GM12878 (cell line): ENCODE measurements at regions not wholly inside any gene's neighbourhood (a gene's known extent, or its start where the extent isn't known, plus 50 kb on each side); places are given as distances from the start of the nearest gene placed in this dataset.

Source experiments
- ATAC-seq: fragments of 200-7000 bp; cut with Tn5 transposase; 3 replicates; pipeline ENCODE4 v1.9.1; 2020; ENCODE audit warnings: mild to moderate bottlenecking, moderate library complexity
- BruUV-seq: library from RNA; stranded (reverse); fragments of 400-500 nt; replicated peaks from 2 replicates; lab custom pipeline; 2021; lab: Mats Ljungman, UMichigan
- CTCF ChIA-PET: fragments of 300-600 bp; sonication (Branson Sonifier 250); formaldehyde crosslinking; extraction: SDS; loops from one replicate; lab custom pipeline; 2021; ENCODE audit warnings: inconsistent platforms; lab: Yijun Ruan, JAX
- POLR2A ChIA-PET: fragments of 350-600 bp; formaldehyde crosslinking; extraction: SDS; loops from one replicate; lab custom pipeline; 2021; ENCODE audit warnings: inconsistent platforms; lab: Charles Lee
- RAD21 ChIA-PET: fragments of 300-600 bp; sonication (Branson Sonifier 250); formaldehyde crosslinking; loops from one replicate; lab custom pipeline; 2023; ENCODE audit warnings: antibody characterized with exemption; ENCODE audit not compliant: unreplicated experiment; lab: Charles Lee
- SMC1A ChIA-PET: fragments of 300-600 bp; sonication (Branson Sonifier 250); formaldehyde crosslinking; loops from one replicate; lab custom pipeline; 2023; ENCODE audit not compliant: unreplicated experiment, uncharacterized antibody; lab: Charles Lee
- DNase-seq: peaks from one replicate; pipeline ENCODE4 v3.0.0-alpha.2; 2011; ENCODE audit warnings: low read depth, low spot score
- FAIRE-seq: peaks from 3 replicates; lab custom pipeline; 2011; peaks lifted over from hg19 to GRCh38; lab: Jason Lieb, UNC
- H2AFZ ChIP-seq: 2 replicates; pipeline ENCODE4 v1.6.0; 2011; ENCODE audit warnings: low read depth, low read length, control low read depth; ENCODE audit not compliant: control insufficient read depth
- H3K27ac ChIP-seq: 2 replicates; pipeline ENCODE4 v1.5.1; 2011; ENCODE audit warnings: control low read depth; ENCODE audit not compliant: control insufficient read depth, insufficient read depth
- H3K27me3 ChIP-seq, 2 experiments: replicated peaks in 1 of 2; 2 replicates each; pipeline versions ENCODE4 v1.6.0 to v1.6.1; 2011; ENCODE audit warnings: low read length in 1 of 2; ENCODE audit not compliant: control insufficient read depth in 2 of 2, insufficient read depth in 2 of 2
- H3K36me3 ChIP-seq, 2 experiments: 2 replicates each; pipeline ENCODE4 v1.5.1; 2011; ENCODE audit warnings: low read length in 1 of 2; ENCODE audit not compliant: control insufficient read depth in 2 of 2, insufficient read depth in 2 of 2
- H3K4me1 ChIP-seq: 2 replicates; pipeline ENCODE4 v1.6.1; 2011; ENCODE audit warnings: mild to moderate bottlenecking, low read length, moderate library complexity, mixed read lengths; ENCODE audit not compliant: control insufficient read depth, insufficient read depth
- H3K4me2 ChIP-seq: 2 replicates; pipeline ENCODE4 v1.6.0; 2011; ENCODE audit warnings: control low read depth; ENCODE audit not compliant: control insufficient read depth, insufficient read depth
- H3K4me3 ChIP-seq: fragments of 200-600 bp; sonication (generic); 2 replicates; pipeline ENCODE4 v1.5.1; 2016
- H3K79me2 ChIP-seq: 2 replicates; pipeline ENCODE4 v1.6.0; 2011; ENCODE audit warnings: low read length; ENCODE audit not compliant: control insufficient read depth, insufficient read depth
- H3K9ac ChIP-seq: 2 replicates; pipeline ENCODE4 v1.8.0; 2011; ENCODE audit warnings: low read length, control low read depth, mixed read lengths; ENCODE audit not compliant: control insufficient read depth, insufficient read depth
- H3K9me3 ChIP-seq: replicated peaks from 3 replicates; pipeline ENCODE4 v1.5.1; 2011; ENCODE audit warnings: mild to moderate bottlenecking, low read length; ENCODE audit not compliant: control insufficient read depth, insufficient read depth
- H4K20me1 ChIP-seq: 2 replicates; pipeline ENCODE4 v1.6.0; 2011; ENCODE audit not compliant: control insufficient read depth, insufficient read depth
- ATF2 ChIP-seq: IDR thresholded peaks from 2 replicates; pipeline ENCODE4 v1.6.1; 2012; ENCODE audit warnings: low read length, inconsistent platforms
- E2F4 ChIP-seq: IDR thresholded peaks from 2 replicates; pipeline ENCODE4 v1.6.1; 2012; ENCODE audit warnings: low read depth, low read length, improper control_type of control experiment
- FOS ChIP-seq: IDR thresholded peaks from 3 replicates; pipeline ENCODE4 v1.6.1; 2011; ENCODE audit warnings: borderline replicate concordance; ENCODE audit not compliant: insufficient read length; ENCODE audit errors: extremely low read depth
- HDGF ChIP-seq: fragments of 450-650 bp; IDR thresholded peaks from 2 replicates; pipeline ENCODE4 v1.6.1; 2016; ENCODE audit warnings: antibody characterized with exemption
- IKZF1 ChIP-seq: fragments of 450-650 bp; conservative IDR thresholded peaks from 2 replicates; pipeline ENCODE4 v1.6.1; 2017; ENCODE audit warnings: antibody characterized with exemption, mild to moderate bottlenecking
- IRF4 ChIP-seq: IDR thresholded peaks from 2 replicates; pipeline ENCODE4 v1.6.1; 2011; ENCODE audit warnings: low read depth, low read length
- MEF2A ChIP-seq: IDR thresholded peaks from 2 replicates; pipeline ENCODE4 v1.6.1; 2011; ENCODE audit warnings: low read depth, mild to moderate bottlenecking, low read length, moderate library complexity; ENCODE audit not compliant: insufficient read depth
- NR2C1 ChIP-seq: fragments of 450-650 bp; IDR thresholded peaks from 2 replicates; pipeline ENCODE4 v1.6.1; 2017; ENCODE audit warnings: antibody characterized with exemption, mild to moderate bottlenecking, moderate library complexity
- PBX3 ChIP-seq: IDR thresholded peaks from 2 replicates; pipeline ENCODE4 v1.6.1; 2011; ENCODE audit warnings: mild to moderate bottlenecking, low read depth, low read length, moderate library complexity; ENCODE audit not compliant: insufficient replicate concordance
- RAD21 ChIP-seq: IDR thresholded peaks from 2 replicates; pipeline ENCODE4 v1.6.1; 2011; ENCODE audit warnings: mild to moderate bottlenecking, low read depth, low read length, moderate library complexity; ENCODE audit not compliant: insufficient read depth
- RCOR1 ChIP-seq: conservative IDR thresholded peaks from 2 replicates; pipeline ENCODE4 v1.6.1; 2012; ENCODE audit warnings: low read depth, low read length, improper control_type of control experiment
- USF2 ChIP-seq: IDR thresholded peaks from 2 replicates; pipeline ENCODE4 v1.6.1; 2011; ENCODE audit warnings: low read depth, low read length, improper control_type of control experiment, borderline replicate concordance
- ZBTB33 ChIP-seq: fragments of 450-650 bp; IDR thresholded peaks from 2 replicates; pipeline ENCODE4 v1.6.1; 2017; ENCODE audit warnings: mild to moderate bottlenecking
- ZNF592 ChIP-seq: fragments of 450-650 bp; IDR thresholded peaks from 2 replicates; pipeline ENCODE4 v1.6.1; 2017; ENCODE audit warnings: mild to moderate bottlenecking, moderate library complexity
- WGBS: methylation state at CpG from one replicate; pipeline ENCODE4 v1.1.6; 2016; ENCODE audit warnings: low lambda C conversion rate; ENCODE audit not compliant: insufficient replicate concordance, insufficient coverage; ENCODE audit errors: missing lambda C conversion rate; 5-methylcytosine and 5-hydroxymethylcytosine counted together
- in situ Hi-C: fragments of 300-500 bp; cut with MboI; formaldehyde crosslinking; loops from 9 replicates; pipeline ENCODE4 v1.14.3; 2018; ENCODE audit warnings: mixed read lengths
- intact Hi-C: fragments of 100-400 bp; cut with micrococcal nuclease; formaldehyde crosslinking; loops from one replicate; pipeline ENCODE4 v1.14.2; 2022; ENCODE audit not compliant: unreplicated experiment

- no peak for FAIRE-seq
- intact Hi-C loops: no loop called here
- TF ChIP-seq IKZF1 (no peak), MEF2A (no peak), IRF4 (no peak), ZBTB33 (no peak), ATF2 (no peak), NR2C1 (no peak), USF2 (no peak), FOS (no peak), RCOR1 (no peak), RAD21 (no peak), ZNF592 (no peak), PBX3 (no peak), E2F4 (no peak), HDGF (no peak)
Measured at GRCh38 chr14:41034969-41035368, 571.7 kb upstream of the LRFN5 start.

More at GRCh38 chr14:41034969-41035368, 571.7 kb upstream of the LRFN5 start:
- Histone ChIP-seq H3K4me3 (no peak overlapping the region), H3K79me2 (no peaks in the 10 kb centered on the region), H4K20me1 (no peaks in the 10 kb centered on the region), H2AFZ (no peak overlapping the region), H3K27me3 (no peaks in the 10 kb centered on the region), H3K9me3 (no peaks in the 10 kb centered on the region), H3K4me1 (no peaks in the 10 kb centered on the region), H3K27ac (no peak overlapping the region), H3K36me3 (no peaks in the 10 kb centered on the region), H3K9ac (no peak overlapping the region), H3K4me2 (no peak overlapping the region)
- ChIA-PET POLR2A (no interaction called here), CTCF (no interaction called here), RAD21 (no interaction called here), SMC1A (interaction anchor here (0.6 kb wide), 1 partner anchor 96 kb away, joined by 4 read pairs; no protein-coding TSS in a partner anchor)
- no peak for DNase-seq
- WGBS: 43% methylated on average over 1 of the region's 1 CpG
- ATAC-seq: no peak
- in situ Hi-C loops: no loop called here
- BruUV-seq: no TSS peak
